Putamen (tissue), 1 donor: ENCODE measurements at regions not wholly inside any gene's neighbourhood (a gene's known extent, or its start where the extent isn't known, plus 50 kb on each side); places are given as distances from the start of the nearest gene placed in this dataset.

Experiments
- DNase-seq: peaks from one replicate; pipeline ENCODE4 v3.0.0-alpha.2; 2016; ENCODE audit warnings: low spot score

DNA sequence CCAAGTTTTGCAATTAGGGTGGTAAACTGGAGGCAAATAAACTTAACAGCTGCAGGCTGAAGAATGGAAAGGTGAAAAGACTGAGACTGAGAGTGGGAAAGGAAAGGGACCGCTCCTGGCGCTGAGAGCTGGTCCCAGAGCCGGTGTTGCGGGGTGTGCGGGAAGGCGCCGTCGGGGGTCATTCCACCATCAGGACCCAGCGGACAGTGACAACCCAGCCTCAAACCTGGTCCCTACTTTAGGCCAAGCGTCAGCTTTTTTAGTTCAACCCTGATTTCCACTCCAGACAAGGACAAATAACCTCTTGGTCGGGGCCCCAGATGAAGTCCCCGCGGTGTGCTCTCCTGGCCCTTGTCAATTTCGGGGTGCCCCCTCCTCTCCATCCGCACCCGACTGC, 145.8 kb upstream of the ETS2 start:
- no peak for DNase-seq

GRCh38 chr21:38660333-38661196, 145.2 kb upstream of the ETS2 start:
- no peak for DNase-seq

DNA sequence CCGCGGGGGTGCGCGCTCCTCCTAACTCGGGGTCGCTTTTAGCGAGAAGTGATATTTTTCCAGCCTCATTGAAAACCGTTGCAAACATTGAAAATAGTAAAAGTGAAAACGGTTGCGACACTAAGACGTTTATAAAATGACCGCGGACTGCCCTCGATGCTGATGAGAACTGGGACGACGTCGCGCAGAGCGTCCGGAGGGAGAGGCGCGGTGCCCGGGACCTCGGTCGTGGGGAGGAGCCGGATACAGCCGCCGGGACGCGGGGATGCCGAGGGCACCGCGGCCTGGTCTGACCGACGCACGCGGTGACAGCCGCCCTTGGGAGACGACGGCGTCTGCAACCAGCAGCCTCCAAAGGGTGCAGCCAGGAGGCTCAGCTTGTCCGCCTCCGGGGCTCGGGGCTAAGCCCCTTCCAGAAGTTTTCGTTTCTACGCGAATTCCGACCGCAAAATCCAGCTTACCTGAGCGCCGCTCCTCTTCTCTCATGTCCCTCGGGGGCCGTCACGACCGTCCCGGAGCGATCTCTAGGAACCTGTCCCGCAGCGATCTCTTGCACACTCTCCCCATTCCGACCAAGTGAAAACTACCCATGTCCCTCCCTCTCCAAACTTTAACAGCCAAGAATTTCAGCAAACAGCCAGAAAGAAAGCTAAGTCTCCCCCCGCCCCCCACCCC, 144.4 kb upstream of the ETS2 start:
- no peak for DNase-seq

DNA sequence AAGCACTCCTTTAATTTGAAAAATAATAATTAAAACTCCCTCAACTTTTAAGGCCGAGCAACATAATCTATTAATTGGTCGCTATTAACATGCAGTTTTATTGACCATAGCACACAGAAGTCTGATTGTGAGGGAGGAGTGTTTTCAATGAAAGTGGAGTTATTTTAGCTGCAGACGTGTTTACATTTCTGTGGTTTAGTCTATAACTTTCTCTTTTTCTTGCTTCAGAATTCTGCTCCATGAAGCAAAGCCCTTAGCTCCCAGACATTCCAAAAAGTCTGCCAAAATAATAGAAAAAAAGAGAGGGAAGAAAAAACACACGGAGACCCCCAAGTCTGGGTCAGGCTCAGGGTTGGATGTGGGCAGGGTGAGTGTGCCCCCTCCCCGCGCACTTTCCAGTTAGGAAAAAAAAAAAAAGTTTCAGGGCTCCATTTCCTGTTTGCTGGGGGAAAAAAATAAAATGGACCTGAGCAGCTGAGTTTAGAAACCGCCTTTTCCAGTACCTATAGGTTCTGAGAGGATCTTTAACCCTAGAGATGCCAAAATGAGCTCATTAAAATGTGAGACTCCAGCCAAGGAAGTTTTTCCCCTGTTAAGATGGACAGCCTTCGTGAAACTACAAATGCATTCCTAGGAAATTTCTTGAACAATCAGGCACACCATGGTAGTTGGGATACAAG, 143.7 kb upstream of the ETS2 start:
- DNase-seq: no peak

DNA sequence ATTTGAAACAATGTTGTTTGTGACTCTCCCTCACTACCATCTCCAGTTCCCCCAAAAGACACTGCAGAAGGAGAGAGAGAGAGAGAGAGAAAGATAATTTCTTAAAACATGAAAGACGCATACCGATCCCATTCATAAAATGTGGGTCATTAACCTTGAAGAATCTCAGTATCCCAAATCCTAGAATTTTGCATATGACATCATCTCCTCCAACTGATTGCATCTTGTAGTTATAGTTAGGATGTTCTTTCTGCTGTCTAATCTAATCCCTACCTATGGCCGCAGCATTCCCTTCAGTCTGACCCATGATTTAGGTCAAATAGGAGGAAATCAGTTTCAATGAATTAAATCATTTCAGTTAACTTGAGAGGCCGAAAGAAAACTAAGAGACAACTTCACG, 142.4 kb upstream of the ETS2 start:
- DNase-seq: no peak

- no peak for DNase-seq
These were observed 141.4 kb upstream of the ETS2 start for GRCh38 chr21:38664315-38664714.

DNA sequence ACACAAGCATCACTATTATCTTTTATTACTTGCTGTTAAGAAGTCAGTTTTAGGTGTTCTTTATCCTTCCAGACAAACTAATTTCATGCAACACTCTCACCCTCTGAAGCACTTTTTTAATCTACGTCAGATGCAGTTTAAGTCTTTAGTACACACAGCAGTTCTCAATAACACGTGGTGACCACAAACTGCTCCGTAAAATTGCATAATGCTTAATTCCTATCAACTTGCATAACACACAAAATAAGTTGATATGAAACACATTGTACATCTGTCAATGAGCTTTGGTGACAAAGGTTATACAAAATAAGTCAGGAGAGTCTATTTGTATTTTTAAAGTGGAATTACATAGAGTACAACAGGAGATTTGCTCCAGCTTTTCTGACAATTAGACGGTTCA, 140.9 kb upstream of the ETS2 start:
- no peak for DNase-seq

GRCh38 chr21:38667291-38667870, 138.3 kb upstream of the ETS2 start:
- no peak for DNase-seq

DNA sequence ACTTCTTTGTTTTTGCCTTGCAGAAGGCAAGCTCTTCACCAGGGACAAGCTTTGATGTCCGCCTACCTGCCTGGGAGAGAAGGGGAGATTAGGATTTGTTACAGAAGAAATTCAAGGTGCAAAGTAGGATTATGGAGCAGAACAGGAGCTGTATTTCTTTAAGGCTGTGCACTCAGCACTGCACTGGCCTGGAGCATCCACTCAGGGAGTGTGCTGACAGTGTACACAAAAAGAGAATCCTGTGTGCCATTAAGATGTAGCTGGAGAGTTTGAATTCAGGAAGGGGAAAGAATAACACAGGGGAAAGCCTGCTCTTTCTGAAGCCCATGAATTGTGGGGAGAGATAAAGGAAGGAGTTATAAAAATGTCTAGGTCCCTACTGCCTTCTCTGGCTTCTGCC, 137.7 kb upstream of the ETS2 start:
- no peak for DNase-seq

GRCh38 chr21:38668541-38668940, 137.2 kb upstream of the ETS2 start:
- DNase-seq: no peak

GRCh38 chr21:38669186-38669585, 136.5 kb upstream of the ETS2 start:
- DNase-seq: no peak

DNA sequence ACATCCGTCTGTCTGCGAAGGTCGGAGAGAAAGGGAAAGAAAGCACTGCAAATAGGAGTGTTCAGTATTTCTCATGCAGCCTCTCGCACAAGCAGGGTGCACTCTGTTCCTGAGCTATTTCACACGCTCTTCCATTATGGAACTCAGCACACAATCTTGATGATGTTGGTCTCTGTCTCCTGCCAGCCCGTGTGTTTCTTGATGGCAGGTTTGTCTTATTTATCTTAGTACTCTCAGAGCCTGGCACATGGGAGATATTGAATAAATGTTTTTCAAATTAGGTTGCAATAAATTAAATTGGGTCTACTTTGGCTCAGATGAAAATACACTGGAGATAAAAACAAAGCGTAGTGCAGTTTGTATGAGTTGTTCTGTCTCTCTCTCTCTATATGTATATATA, 134.9 kb upstream of the ETS2 start:
- DNase-seq: no peak

DNA sequence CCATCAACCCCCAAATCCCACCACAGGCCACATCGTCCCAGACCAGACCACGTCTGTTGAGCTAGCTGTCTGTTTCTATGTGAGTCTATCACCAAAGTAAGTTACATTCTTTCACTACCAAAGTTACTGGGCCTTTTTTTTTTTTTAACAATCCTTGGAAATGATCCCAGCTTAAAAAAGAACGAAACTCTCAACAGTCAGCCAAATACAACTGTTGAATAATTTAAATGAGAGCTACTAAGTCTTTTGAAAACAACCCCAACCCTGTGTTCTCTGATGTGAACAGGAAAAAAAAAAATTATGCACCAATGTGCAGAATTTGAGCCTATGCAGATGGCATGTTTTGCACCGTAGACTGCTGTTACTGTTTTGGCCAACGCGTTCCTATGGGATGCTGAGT, 134.0 kb upstream of the ETS2 start:
- DNase-seq: no peak

DNA sequence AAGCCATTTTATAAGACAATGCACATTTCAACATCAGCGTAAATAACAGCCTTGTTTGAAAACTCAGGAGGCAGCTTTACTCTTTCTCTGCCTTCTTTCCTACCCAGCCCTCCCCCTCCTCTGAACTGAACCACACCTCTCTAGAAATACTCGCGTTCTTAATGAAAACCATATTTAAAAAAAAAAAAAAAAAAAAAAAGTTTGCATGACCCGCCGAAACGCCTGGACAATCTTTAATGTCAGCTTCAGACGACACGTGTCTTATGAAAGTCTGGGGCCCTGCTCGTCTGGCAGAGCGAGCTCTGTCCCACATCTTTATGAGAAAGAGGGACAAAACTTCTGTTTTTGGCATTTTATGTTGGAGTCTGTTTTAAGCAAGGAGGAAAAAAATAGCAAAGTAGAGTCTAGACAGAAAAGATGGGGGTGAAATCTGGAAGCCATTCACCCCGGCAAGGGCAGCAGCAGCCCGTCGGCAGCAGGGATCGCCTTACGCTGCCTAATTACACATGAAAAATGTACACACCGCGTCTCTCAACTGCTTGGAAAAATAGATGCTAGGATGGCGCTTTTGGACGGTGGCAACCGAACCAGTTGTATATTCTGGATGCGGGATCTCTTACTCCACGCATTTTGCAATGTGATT, 130.4 kb upstream of the ETS2 start:
- no peak for DNase-seq

DNA sequence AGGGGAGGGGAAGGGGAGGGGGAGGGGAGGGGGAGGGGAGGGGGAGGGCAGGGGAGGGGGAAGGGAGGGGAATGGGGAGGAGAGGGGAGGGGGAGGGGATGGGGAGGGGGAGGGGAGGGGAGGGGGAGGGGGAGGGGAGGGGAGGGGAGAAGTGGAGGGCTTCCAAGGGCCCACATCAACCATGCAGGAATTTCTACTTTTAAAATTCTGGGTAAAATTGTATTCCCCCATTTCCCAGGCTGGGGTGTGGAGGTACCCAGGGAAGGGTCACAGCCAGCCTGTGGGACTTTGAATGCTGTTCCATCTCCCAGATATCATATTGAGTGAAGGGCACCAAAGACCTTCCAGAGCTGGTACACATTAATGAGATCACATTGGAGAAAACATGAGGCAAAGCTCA, 126.9 kb upstream of the ETS2 start:
- DNase-seq: no peak

- no peak for DNase-seq
These were observed 126.2 kb upstream of the ETS2 start for GRCh38 chr21:38679534-38679933.

- no peak for DNase-seq
These were observed 125.3 kb upstream of the ETS2 start for GRCh38 chr21:38680401-38680800.

GRCh38 chr21:38683222-38683621, 122.5 kb upstream of the ETS2 start:
- no peak for DNase-seq

DNA sequence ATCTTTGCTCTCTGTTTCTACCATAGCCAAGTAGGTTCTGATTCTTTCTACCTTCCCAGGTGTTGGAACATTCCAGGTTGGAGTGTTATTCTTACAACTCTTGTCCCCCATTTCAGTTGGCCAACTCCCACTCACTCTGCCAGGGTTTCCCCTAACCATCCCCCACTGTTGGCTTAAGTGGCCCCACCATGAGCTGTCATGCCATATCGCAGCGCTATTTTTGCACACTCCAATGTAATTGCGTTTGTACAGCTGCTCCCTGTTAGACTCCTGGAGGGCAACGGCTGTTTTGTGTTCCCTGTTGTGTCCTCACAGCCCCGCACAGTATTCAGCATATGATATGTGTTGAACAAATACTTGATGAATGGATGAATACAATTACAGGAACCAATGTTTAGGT, 117.7 kb upstream of the ETS2 start:
- no peak for DNase-seq

- DNase-seq: no peak
These were observed 114.1 kb upstream of the ETS2 start for GRCh38 chr21:38691631-38692030.

GRCh38 chr21:38696579-38696978, 109.2 kb upstream of the ETS2 start:
- DNase-seq: no peak

DNA sequence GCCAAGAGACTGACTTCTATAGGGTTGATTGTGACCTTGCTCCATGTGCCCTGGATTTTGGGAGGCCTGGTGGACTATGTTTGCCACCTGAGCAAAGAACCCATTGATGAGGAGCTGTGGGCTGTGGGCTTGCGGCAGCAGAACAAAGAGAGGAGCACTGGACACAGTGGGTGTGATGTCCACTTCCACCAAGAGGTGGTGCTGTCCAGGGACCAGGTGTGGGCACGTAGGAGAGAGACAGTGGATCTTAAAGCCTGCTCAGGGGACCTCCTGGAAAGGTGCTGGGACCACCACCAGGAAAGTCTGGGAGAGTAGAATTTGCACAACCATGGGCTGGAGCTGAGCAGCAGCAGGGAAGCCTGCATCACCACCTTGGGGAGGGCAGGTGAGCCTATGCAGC, 106.7 kb upstream of the ETS2 start:
- no peak for DNase-seq
